Fibroblast of the conjunctiva (primary cell): ENCODE measurements at regions not wholly inside any gene's neighbourhood (a gene's known extent, or its start where the extent isn't known, plus 50 kb on each side); places are given as distances from the start of the nearest gene placed in this dataset.

Experiments
- DNase-seq: peaks from one replicate; pipeline ENCODE4 v3.0.0-alpha.2; 2010; ENCODE audit warnings: low read depth

GRCh38 chr11:119885067-119885466 lies 156.1 kb upstream of the NECTIN1 start:
- no peak for DNase-seq

- no peak for DNase-seq
Measured at GRCh38 chr11:119882316-119882715, 153.3 kb upstream of the NECTIN1 start.

- no peak for DNase-seq
Measured at GRCh38 chr11:119880873-119881272, 151.9 kb upstream of the NECTIN1 start.

- no peak for DNase-seq
Measured at GRCh38 chr11:119880143-119880542, 151.1 kb upstream of the NECTIN1 start.

- DNase-seq: no peak
Measured at GRCh38 chr11:119878990-119879389, 150.0 kb upstream of the NECTIN1 start.

- DNase-seq: no peak
Measured at GRCh38 chr11:119876841-119877240, 147.8 kb upstream of the NECTIN1 start.

- no peak for DNase-seq
Measured at GRCh38 chr11:119875841-119876600, 147.0 kb upstream of the NECTIN1 start.

GRCh38 chr11:119874660-119875238 lies 145.7 kb upstream of the NECTIN1 start:
- no peak for DNase-seq

DNA sequence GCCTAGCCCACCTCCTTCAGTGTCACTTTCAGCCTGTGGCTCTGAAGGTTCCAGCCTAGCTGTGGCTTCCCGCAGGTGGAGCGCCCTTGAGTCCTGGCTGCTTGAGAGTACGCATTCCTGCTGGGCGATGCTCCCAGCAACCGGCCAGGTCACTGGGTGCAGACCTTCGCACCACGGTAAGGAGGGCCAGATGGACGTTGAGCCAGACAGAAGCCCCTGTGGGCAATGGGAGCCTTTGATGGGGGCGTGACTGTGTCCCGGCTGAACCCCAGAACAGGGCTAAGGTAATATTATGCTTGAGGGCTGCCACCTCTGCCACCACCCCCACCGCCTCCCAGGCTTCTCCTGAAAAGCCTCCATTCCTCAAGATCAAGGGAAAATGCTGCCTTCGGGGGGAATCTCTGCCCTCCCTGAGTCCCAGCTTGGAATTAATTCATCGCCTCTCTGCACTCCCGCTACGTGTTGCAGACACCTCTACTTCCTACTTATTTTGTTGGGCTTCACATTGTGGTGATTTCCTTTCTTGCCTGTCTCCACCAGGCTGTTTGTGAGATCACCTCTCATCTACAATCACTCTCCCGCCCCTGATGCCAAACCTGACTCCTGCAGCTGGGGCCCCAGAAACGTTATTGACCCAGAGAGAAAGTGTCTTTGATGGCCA lies 144.9 kb upstream of the NECTIN1 start:
- no peak for DNase-seq

- DNase-seq: no peak
Measured at GRCh38 chr11:119872611-119873310, 143.8 kb upstream of the NECTIN1 start.

- DNase-seq: no peak
Measured at GRCh38 chr11:119865661-119866156, 136.7 kb upstream of the NECTIN1 start.

- no peak for DNase-seq
Measured at GRCh38 chr11:119864836-119865235, 135.8 kb upstream of the NECTIN1 start.

GRCh38 chr11:119863851-119864601 lies 135.0 kb upstream of the NECTIN1 start:
- no peak for DNase-seq

GRCh38 chr11:119863236-119863635 lies 134.2 kb upstream of the NECTIN1 start:
- DNase-seq: no peak

DNA sequence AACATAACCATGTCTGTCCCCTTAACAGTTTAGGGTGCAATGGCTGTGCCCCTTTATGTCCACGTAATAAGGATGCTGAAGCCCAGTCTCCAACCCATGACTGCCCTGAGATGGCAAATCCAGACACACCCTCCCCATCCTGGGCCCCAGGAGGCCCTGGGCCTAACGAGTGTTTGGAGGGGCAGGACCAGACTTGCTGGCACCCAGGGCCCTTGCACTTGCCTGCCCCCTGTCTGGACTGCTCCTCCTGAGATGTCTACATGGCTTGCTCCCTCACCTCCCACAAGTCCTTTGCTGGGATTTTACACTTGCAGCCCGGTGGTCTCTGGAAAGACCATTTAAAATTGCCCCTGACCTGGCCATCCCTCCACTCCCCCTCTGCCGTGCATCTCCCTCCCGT lies 132.2 kb upstream of the NECTIN1 start:
- DNase-seq: no peak

GRCh38 chr11:119860561-119861094 lies 131.6 kb upstream of the NECTIN1 start:
- no peak for DNase-seq

DNA sequence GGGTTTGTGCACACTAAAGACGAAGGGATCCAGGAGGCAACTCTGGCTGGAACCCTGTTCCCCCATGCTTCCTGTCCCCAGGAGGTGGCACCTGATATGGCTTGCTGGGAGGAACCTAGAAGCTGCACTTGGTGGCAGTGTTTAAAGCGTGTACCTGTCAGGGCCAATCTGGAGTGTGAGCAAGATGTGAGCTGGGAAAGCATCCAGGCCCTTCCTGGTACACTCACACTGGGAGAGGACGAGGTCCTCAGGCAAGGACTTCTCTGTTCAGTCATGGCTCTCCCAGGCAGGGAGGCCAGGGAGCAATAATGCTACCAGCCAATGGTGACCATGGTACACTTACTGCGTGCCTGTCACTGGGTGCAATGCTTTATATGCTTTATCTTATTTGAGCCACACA lies 130.7 kb upstream of the NECTIN1 start:
- DNase-seq: no peak

DNA sequence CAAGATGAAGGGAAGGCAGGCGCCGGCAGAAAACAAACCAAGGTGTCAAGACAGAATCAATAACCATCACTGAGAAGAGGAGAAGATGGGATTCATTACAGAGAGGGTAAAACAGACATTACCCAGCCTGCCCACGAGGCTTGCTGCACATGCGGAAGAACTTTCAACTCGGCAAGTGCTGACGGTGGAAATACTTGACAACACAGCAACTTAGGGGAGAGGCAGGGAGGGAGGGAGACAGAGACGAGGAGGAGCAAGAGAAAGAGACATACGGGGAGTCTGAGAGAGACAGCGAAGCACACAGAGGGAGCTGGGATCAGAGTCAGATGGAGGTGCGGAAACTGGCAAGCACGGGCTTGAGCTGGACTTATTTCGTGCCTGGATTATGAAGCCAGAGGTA lies 129.3 kb upstream of the NECTIN1 start:
- DNase-seq: no peak

GRCh38 chr11:119856681-119857485 lies 127.9 kb upstream of the NECTIN1 start:
- no peak for DNase-seq

DNA sequence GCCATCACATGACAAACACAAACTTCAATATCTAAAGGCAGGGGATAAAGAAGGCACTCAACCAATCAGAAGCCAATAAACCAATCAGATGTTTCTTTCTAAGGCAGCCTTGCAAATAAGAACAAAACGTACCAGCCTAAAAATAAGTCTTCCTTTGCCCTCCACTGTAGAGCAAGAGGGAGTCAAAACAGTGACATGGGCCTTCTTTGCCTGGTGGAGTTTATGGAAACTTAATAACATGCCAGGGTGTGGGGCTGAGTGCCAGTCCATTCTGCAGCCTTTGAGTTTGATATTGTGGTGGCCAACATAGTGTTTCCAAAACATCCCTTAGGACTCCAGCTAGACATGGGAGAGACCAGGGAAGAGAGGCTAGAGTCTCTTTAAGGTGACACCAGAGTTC lies 126.1 kb upstream of the NECTIN1 start:
- DNase-seq: no peak

- DNase-seq: no peak
Measured at GRCh38 chr11:119854521-119854920, 125.5 kb upstream of the NECTIN1 start.
